K562 (cell line): ENCODE measurements at regions not wholly inside any gene's neighbourhood (a gene's known extent, or its start where the extent isn't known, plus 50 kb on each side); places are given as distances from the start of the nearest gene placed in this dataset.

Source experiments
- ATAC-seq: fragments of 200-7000 bp; cut with Tn5 transposase; 3 replicates; pipeline ENCODE4 v1.9.1; 2020; ENCODE audit warnings: moderate library complexity
- BruUV-seq: library from RNA; stranded (reverse); fragments of 400-500 nt; replicated peaks from 2 replicates; lab custom pipeline; 2021; lab: Mats Ljungman, UMichigan
- CTCF ChIA-PET: fragments of 300-600 bp; formaldehyde crosslinking; extraction: SDS; loops from one replicate; lab custom pipeline; 2021; ENCODE audit warnings: low intra/inter-chr PET ratio; lab: Yijun Ruan, JAX
- POLR2A ChIA-PET: fragments of 300-600, 350-650 bp; sonication (Branson Sonifier 250); formaldehyde crosslinking; extraction: SDS; loops from one replicate; lab custom pipeline; 2021; ENCODE audit warnings: antibody characterized with exemption, inconsistent platforms; lab: Yijun Ruan, JAX
- DNase-seq, 4 experiments: peaks; one replicate each; pipeline versions ENCODE4 v3.0.0 to v3.0.0-alpha.2; 2011 to 2018; ENCODE audit warnings: low spot score in 3 of 4, mixed read lengths in 3 of 4; ENCODE audit errors: extremely low read depth in 1 of 4
- FAIRE-seq: peaks from 2 replicates; lab custom pipeline; 2011; peaks lifted over from hg19 to GRCh38; lab: Jason Lieb, UNC
- H2AFZ ChIP-seq: 2 replicates; pipeline ENCODE4 v1.6.0; 2011; ENCODE audit warnings: low read depth, low read length, control low read depth, inconsistent platforms
- H3K27ac ChIP-seq: fragments of 200-600 bp; 3 replicates; pipeline ENCODE4 v1.8.0; 2011; ENCODE audit warnings: low read depth, mild to moderate bottlenecking, control low read depth, inconsistent platforms, low read length, moderate library complexity, mixed read lengths; ENCODE audit errors: extremely low read depth
- H3K27me3 ChIP-seq, 2 experiments: fragments of 300-600 bp in 1 of 2; 2 replicates in 1 of 2; 3 replicates in 1 of 2; pipeline versions ENCODE4 v1.6.0 to v1.8.0; 2011; ENCODE audit warnings: inconsistent platforms in 2 of 2, low read length in 2 of 2, mild to moderate bottlenecking in 1 of 2, mixed read lengths in 1 of 2, moderate library complexity in 1 of 2; ENCODE audit not compliant: control insufficient read depth in 2 of 2, insufficient read depth in 2 of 2
- H3K36me3 ChIP-seq: fragments of 300-600 bp; 3 replicates; pipeline ENCODE4 v1.8.0; 2011; ENCODE audit warnings: mild to moderate bottlenecking, low read length, inconsistent platforms; ENCODE audit not compliant: control insufficient read depth, insufficient read depth
- H3K4me1 ChIP-seq, 2 experiments: fragments of 200-600 bp in 1 of 2; replicated peaks in 1 of 2; 2 replicates in 1 of 2; 3 replicates in 1 of 2; pipeline versions ENCODE4 v1.5.1 to v1.8.0; 2011; ENCODE audit warnings: inconsistent platforms in 2 of 2, low read length in 2 of 2, mild to moderate bottlenecking in 1 of 2, mixed read lengths in 1 of 2, moderate library complexity in 1 of 2; ENCODE audit not compliant: control insufficient read depth in 2 of 2, insufficient read depth in 2 of 2
- H3K4me2 ChIP-seq: 2 replicates; pipeline ENCODE4 v1.6.1; 2011; ENCODE audit warnings: low read length, control low read depth, inconsistent platforms, mixed read lengths; ENCODE audit not compliant: insufficient read depth
- H3K4me3 ChIP-seq: fragments of 200-600 bp; sonication (generic), shearing (Covaris generic); 2 replicates; pipeline ENCODE4 v1.5.1; 2016; ENCODE audit warnings: control low read depth, inconsistent platforms
- H3K79me2 ChIP-seq: fragments of 200-600 bp; 3 replicates; pipeline ENCODE4 v1.8.0; 2011; ENCODE audit warnings: low read length, inconsistent platforms; ENCODE audit not compliant: control insufficient read depth, insufficient read depth
- H3K9ac ChIP-seq, 2 experiments: 2 replicates each; pipeline versions ENCODE4 v1.6.0 to v1.6.1; 2011; ENCODE audit warnings: low read depth in 2 of 2, low read length in 2 of 2, control low read depth in 1 of 2, inconsistent platforms in 1 of 2, mild to moderate bottlenecking in 1 of 2, mixed read lengths in 1 of 2; ENCODE audit not compliant: insufficient read depth in 1 of 2
- H3K9me1 ChIP-seq: one replicate; pipeline ENCODE4 v1.6.0; 2011; ENCODE audit warnings: inconsistent platforms, mild to moderate bottlenecking, low read length, moderate library complexity; ENCODE audit not compliant: control insufficient read depth, insufficient read depth
- H3K9me3 ChIP-seq: replicated peaks from 2 replicates; pipeline ENCODE4 v1.5.1; 2011; ENCODE audit warnings: low read depth, low read length, inconsistent platforms; ENCODE audit not compliant: control insufficient read depth, insufficient read depth
- H4K20me1 ChIP-seq: replicated peaks from 2 replicates; pipeline ENCODE4 v1.6.1; 2011; ENCODE audit warnings: low read length, inconsistent platforms, mixed read lengths; ENCODE audit not compliant: control insufficient read depth, insufficient read depth
- BRCA1 ChIP-seq, 2 experiments: fragments of 450-650 bp in 1 of 2; sonication (generic) in 1 of 2; formaldehyde crosslinking in 1 of 2; IDR thresholded peaks; 2 replicates each; pipeline versions ENCODE4 v1.5.0 to v1.6.1; 2017 to 2020; ENCODE audit warnings: mild to moderate bottlenecking in 1 of 2, missing genetic modification reagents in 1 of 2
- DACH1 ChIP-seq: fragments of 450-650 bp; IDR thresholded peaks from 2 replicates; pipeline ENCODE4 v1.6.1; 2018; ENCODE audit not compliant: partially characterized antibody
- HDAC8 ChIP-seq: fragments of 450-650 bp; IDR thresholded peaks from 2 replicates; pipeline ENCODE4 v1.6.1; 2016; ENCODE audit warnings: mild to moderate bottlenecking, missing genetic modification characterization, moderate library complexity, missing compliant biosample characterization
- KDM4B ChIP-seq, 2 experiments: fragments of 450-650 bp in 1 of 2; sonication (generic) in 1 of 2; IDR thresholded peaks; 2 replicates each; pipeline ENCODE4 v1.6.1; 2016 to 2017; ENCODE audit warnings: borderline replicate concordance in 2 of 2, antibody characterized with exemption in 1 of 2, low read depth in 1 of 2, mild to moderate bottlenecking in 1 of 2
- KDM5B ChIP-seq: fragments of 200-600 bp; sonication (generic); IDR thresholded peaks from 2 replicates; pipeline ENCODE4 v1.6.1; 2012; ENCODE audit warnings: low read depth, mild to moderate bottlenecking, moderate library complexity, low read length, control low read depth, inconsistent platforms; ENCODE audit not compliant: insufficient replicate concordance
- MCM5 ChIP-seq: fragments of 450-650 bp; IDR thresholded peaks from 2 replicates; pipeline ENCODE4 v1.6.1; 2016; ENCODE audit warnings: low read depth
- NELFE ChIP-seq: IDR thresholded peaks from 2 replicates; pipeline ENCODE4 v1.6.1; 2011; ENCODE audit warnings: mild to moderate bottlenecking; ENCODE audit not compliant: insufficient read depth, insufficient read length
- NR2C1 ChIP-seq, 2 experiments: fragments of 450-650 bp; IDR thresholded peaks; 2 replicates each; pipeline ENCODE4 v1.6.1; 2017; ENCODE audit warnings: mild to moderate bottlenecking in 2 of 2, antibody characterized with exemption in 1 of 2, inconsistent platforms in 1 of 2, missing compliant biosample characterization in 1 of 2, missing genetic modification characterization in 1 of 2
- RFX1 ChIP-seq: fragments of 450-650 bp; IDR thresholded peaks from 2 replicates; pipeline ENCODE4 v1.6.1; 2016; ENCODE audit warnings: mild to moderate bottlenecking, moderate library complexity
- SIN3B ChIP-seq: fragments of 450-650 bp; IDR thresholded peaks from 2 replicates; pipeline ENCODE4 v1.6.1; 2017; ENCODE audit warnings: low read depth, mild to moderate bottlenecking, moderate library complexity
- ZNF3 ChIP-seq: fragments of 250-450 bp; sonication (Bioruptor Pico); IDR thresholded peaks from 2 replicates; pipeline ENCODE4 v1.5.0; 2021; ENCODE audit warnings: mild to moderate bottlenecking, moderate library complexity
- ZSCAN32 ChIP-seq: fragments of 450-650 bp; formaldehyde crosslinking; IDR thresholded peaks from 2 replicates; pipeline ENCODE4 v1.4.0; 2020; ENCODE audit warnings: mild to moderate bottlenecking, moderate library complexity
- WGBS: fragments of 100-300 bp; shearing (Covaris generic); methylation state at CpG from one replicate; pipeline ENCODE4 v1.1.6; 2016; ENCODE audit warnings: low coverage, mixed read lengths; ENCODE audit not compliant: insufficient coverage; ENCODE audit errors: missing lambda C conversion rate; 5-methylcytosine and 5-hydroxymethylcytosine counted together
- in situ Hi-C: fragments of 300-500 bp; cut with MboI; formaldehyde crosslinking; loops from 4 replicates; pipeline ENCODE4 v1.15.0; 2018; ENCODE audit warnings: inconsistent platforms, mixed read lengths
- intact Hi-C: fragments of 100-400 bp; cut with micrococcal nuclease; formaldehyde crosslinking; loops from 2 replicates; pipeline ENCODE4 v1.14.2; 2022
- TF ChIP-seq, protein P1 (sequence below), 2 experiments: fragments of 450-650 bp in 1 of 2; IDR thresholded peaks; 2 replicates each; pipeline ENCODE4 v1.6.1; 2011 to 2017; ENCODE audit warnings: low read depth in 2 of 2, antibody characterized with exemption in 1 of 2, borderline replicate concordance in 1 of 2, low read length in 1 of 2, mild to moderate bottlenecking in 1 of 2, mixed read lengths in 1 of 2; ENCODE audit not compliant: control insufficient read depth in 1 of 2
- TF ChIP-seq, protein P2 (sequence below): sonication (generic); formaldehyde crosslinking; IDR thresholded peaks from 2 replicates; pipeline ENCODE4 v1.8.1; 2023; ENCODE audit warnings: mild to moderate bottlenecking, missing genetic modification reagents, moderate library complexity
- TF ChIP-seq, protein P3 (sequence below), 2 experiments: IDR thresholded peaks; 2 replicates each; pipeline ENCODE4 v1.6.1; 2011; ENCODE audit warnings: borderline replicate concordance in 1 of 2, control low read depth in 1 of 2, low read depth in 1 of 2, low read length in 1 of 2, mild to moderate bottlenecking in 1 of 2, mixed read lengths in 1 of 2, moderate library complexity in 1 of 2; ENCODE audit not compliant: insufficient read depth in 1 of 2, insufficient read length in 1 of 2, poor library complexity in 1 of 2, severe bottlenecking in 1 of 2; ENCODE audit errors: extremely low read depth in 1 of 2

DNA sequence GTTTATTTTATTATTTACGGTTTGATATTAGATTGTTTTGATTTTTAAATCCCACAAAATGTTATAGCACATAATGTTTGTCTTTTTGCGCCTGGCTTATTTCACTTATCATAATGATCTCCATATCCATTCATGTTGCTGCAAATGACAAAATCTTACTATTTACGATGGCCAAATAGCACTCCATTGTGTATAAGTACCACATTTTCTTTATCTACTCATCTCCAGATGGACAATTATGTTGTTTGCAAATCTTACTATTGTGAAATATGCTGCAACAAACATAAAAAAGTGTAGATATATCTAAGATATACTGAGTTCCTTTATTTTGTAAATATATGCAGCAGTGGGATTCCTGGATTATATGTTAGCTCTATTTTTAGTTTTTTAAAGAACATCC, 1568.3 kb downstream of the AMY1C start:
- no peaks in the 10 kb centered on the region for H3K79me2 ChIP-seq
- in situ Hi-C loops = no loop called here
- H3K4me2 ChIP-seq = no peak overlapping the region
- no peaks in the 10 kb centered on the region for H4K20me1 ChIP-seq
- H3K4me1 ChIP-seq = no peaks in the 10 kb centered on the region
- TF ChIP-seq HDAC8 (tag) (no peak), KDM4B (IDR thresholded peaks at IDR 0.05; ENCODE audit: borderline replicate concordance in 2 of 2, low read depth in 1 of 2) (no peak), BRCA1 (IDR thresholded peaks at IDR 0.05) (no peak), BRCA1 (CRISPR knock-in tag; IDR thresholded peaks at IDR 0.05) (no peak), NELFE (no peak), ZNF3 (CRISPR knock-in tag) (no peak), KDM5B (no peak), NR2C1 (IDR thresholded peaks at IDR 0.05) (no peak), NR2C1 (tag; IDR thresholded peaks at IDR 0.05) (no peak), DACH1 (no peak), MCM5 (no peak), ZSCAN32 (CRISPR knock-in tag) (no peak), SIN3B (no peak), RFX1 (no peak)
- TF ChIP-seq, protein P1, sequence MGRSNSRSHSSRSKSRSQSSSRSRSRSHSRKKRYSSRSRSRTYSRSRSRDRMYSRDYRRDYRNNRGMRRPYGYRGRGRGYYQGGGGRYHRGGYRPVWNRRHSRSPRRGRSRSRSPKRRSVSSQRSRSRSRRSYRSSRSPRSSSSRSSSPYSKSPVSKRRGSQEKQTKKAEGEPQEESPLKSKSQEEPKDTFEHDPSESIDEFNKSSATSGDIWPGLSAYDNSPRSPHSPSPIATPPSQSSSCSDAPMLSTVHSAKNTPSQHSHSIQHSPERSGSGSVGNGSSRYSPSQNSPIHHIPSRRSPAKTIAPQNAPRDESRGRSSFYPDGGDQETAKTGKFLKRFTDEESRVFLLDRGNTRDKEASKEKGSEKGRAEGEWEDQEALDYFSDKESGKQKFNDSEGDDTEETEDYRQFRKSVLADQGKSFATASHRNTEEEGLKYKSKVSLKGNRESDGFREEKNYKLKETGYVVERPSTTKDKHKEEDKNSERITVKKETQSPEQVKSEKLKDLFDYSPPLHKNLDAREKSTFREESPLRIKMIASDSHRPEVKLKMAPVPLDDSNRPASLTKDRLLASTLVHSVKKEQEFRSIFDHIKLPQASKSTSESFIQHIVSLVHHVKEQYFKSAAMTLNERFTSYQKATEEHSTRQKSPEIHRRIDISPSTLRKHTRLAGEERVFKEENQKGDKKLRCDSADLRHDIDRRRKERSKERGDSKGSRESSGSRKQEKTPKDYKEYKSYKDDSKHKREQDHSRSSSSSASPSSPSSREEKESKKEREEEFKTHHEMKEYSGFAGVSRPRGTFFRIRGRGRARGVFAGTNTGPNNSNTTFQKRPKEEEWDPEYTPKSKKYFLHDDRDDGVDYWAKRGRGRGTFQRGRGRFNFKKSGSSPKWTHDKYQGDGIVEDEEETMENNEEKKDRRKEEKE (IDR thresholded peaks at IDR 0.05; ENCODE audit: borderline replicate concordance in 1 of 2, control insufficient read depth in 1 of 2, low read depth in 2 of 2, low read length in 1 of 2) = no peak
- TF ChIP-seq, protein P2, sequence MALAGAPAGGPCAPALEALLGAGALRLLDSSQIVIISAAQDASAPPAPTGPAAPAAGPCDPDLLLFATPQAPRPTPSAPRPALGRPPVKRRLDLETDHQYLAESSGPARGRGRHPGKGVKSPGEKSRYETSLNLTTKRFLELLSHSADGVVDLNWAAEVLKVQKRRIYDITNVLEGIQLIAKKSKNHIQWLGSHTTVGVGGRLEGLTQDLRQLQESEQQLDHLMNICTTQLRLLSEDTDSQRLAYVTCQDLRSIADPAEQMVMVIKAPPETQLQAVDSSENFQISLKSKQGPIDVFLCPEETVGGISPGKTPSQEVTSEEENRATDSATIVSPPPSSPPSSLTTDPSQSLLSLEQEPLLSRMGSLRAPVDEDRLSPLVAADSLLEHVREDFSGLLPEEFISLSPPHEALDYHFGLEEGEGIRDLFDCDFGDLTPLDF = no peak
- TF ChIP-seq, protein P3, sequence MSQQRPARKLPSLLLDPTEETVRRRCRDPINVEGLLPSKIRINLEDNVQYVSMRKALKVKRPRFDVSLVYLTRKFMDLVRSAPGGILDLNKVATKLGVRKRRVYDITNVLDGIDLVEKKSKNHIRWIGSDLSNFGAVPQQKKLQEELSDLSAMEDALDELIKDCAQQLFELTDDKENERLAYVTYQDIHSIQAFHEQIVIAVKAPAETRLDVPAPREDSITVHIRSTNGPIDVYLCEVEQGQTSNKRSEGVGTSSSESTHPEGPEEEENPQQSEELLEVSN (IDR thresholded peaks at IDR 0.05; ENCODE audit: borderline replicate concordance in 1 of 2, extremely low read depth in 1 of 2, insufficient read depth in 1 of 2, insufficient read length in 1 of 2, low read depth in 1 of 2, low read length in 1 of 2, poor library complexity in 1 of 2, severe bottlenecking in 1 of 2) = no peak
- TF ChIP-seq, all 486 proteins: peak for 0
- Histone ChIP-seq H3K9me3 (no peaks in the 10 kb centered on the region), H2AFZ (no peak overlapping the region), H3K9ac (no peak overlapping the region), H3K4me3 (no peak overlapping the region), H3K27me3 (no peaks in the 10 kb centered on the region), H3K27ac (no peak overlapping the region), H3K9me1 (no peaks in the 10 kb centered on the region), H3K36me3 (no peaks in the 10 kb centered on the region)
- WGBS = 0% methylated on average over 3 of the region's 3 CpGs
- POLR2A ChIA-PET = no interaction called here
- CTCF ChIA-PET = no interaction called here
- FAIRE-seq = no peak
- no peak for DNase-seq
- intact Hi-C loops = no loop called here
- ATAC-seq = no peak
- BruUV-seq = no TSS peak
